Stimulated activated CD4-positive, alpha-beta T cell treated with anti-CD3 and anti-CD28 coated beads, Interleukin-12 subunit alpha, Interleukin-12 subunit beta, amount 100 ng/mL, for 48 hours (primary cell): ENCODE measurements at regions not wholly inside any gene's neighbourhood (a gene's known extent, or its start where the extent isn't known, plus 50 kb on each side); places are given as distances from the start of the nearest gene placed in this dataset.

Experiments used
- DNase-seq, 3 donors: peaks; one replicate each; pipeline ENCODE4 v3.0.0-alpha.2; 2020; ENCODE audit warnings: low read depth in 2 of 3, low spot score in 1 of 3

GRCh38 chr2:5039241-5039975 is 652.8 kb upstream of the SOX11 start:
- no peak for DNase-seq

- no peak for DNase-seq
Measured at GRCh38 chr2:5040571-5040970, 651.6 kb upstream of the SOX11 start.

GRCh38 chr2:5041501-5041900 is 650.7 kb upstream of the SOX11 start:
- no peak for DNase-seq

GRCh38 chr2:5042666-5043440 is 649.3 kb upstream of the SOX11 start:
- no peak for DNase-seq

GRCh38 chr2:5051300-5051699 is 640.9 kb upstream of the SOX11 start:
- no peak for DNase-seq

- DNase-seq, result no peak
Measured at GRCh38 chr2:5052905-5053304, 639.3 kb upstream of the SOX11 start.

- no peak for DNase-seq
Measured at GRCh38 chr2:5057891-5058351, 634.3 kb upstream of the SOX11 start.

GRCh38 chr2:5060956-5061355 is 631.2 kb upstream of the SOX11 start:
- no peak for DNase-seq

- DNase-seq, result no peak
Measured at GRCh38 chr2:5064687-5065086, 627.5 kb upstream of the SOX11 start.

GRCh38 chr2:5067816-5068215 is 624.4 kb upstream of the SOX11 start:
- no peak for DNase-seq

- DNase-seq, result no peak
Measured at GRCh38 chr2:5070257-5070656, 621.9 kb upstream of the SOX11 start.

- DNase-seq, result no peak
Measured at GRCh38 chr2:5074733-5075132, 617.5 kb upstream of the SOX11 start.

- no peak for DNase-seq
Measured at GRCh38 chr2:5076599-5076998, 615.6 kb upstream of the SOX11 start.

GRCh38 chr2:5077479-5078089 is 614.6 kb upstream of the SOX11 start:
- no peak for DNase-seq

- no peak for DNase-seq
Measured at GRCh38 chr2:5083402-5083801, 608.8 kb upstream of the SOX11 start.

- DNase-seq, result no peak
Measured at GRCh38 chr2:5089409-5089808, 602.8 kb upstream of the SOX11 start.

GRCh38 chr2:5093056-5093455 is 599.1 kb upstream of the SOX11 start:
- no peak for DNase-seq

- no peak for DNase-seq
Measured at GRCh38 chr2:5093518-5093917, 598.7 kb upstream of the SOX11 start.

- no peak for DNase-seq
Measured at GRCh38 chr2:5094192-5094591, 598.0 kb upstream of the SOX11 start.

GRCh38 chr2:5098286-5098685 is 593.9 kb upstream of the SOX11 start:
- DNase-seq, result no peak

GRCh38 chr2:5102823-5103222 is 589.4 kb upstream of the SOX11 start:
- no peak for DNase-seq

- no peak for DNase-seq
Measured at GRCh38 chr2:5111581-5111980, 580.6 kb upstream of the SOX11 start.
